CD4-positive, CD25-positive, alpha-beta regulatory T cell (primary cell): ENCODE measurements at regions not wholly inside any gene's neighbourhood (a gene's known extent, or its start where the extent isn't known, plus 50 kb on each side); places are given as distances from the start of the nearest gene placed in this dataset.

Experiments used
- ATAC-seq, 2 donors: fragments of 150-1000 bp; cut with Tn5 transposase; one replicate each; pipeline ENCODE4 v1.10.0; 2021; ENCODE audit warnings: low read depth in 2 of 2, moderate number of reproducible peaks in 2 of 2, moderate library complexity in 1 of 2
- DNase-seq, 3 donors: peaks; one replicate each; pipeline versions ENCODE4 v3.0.0 to v3.0.0-alpha.2; 2012 to 2022; ENCODE audit warnings: mixed read lengths in 1 of 3
- H3K27ac ChIP-seq: one replicate; pipeline ENCODE4 v1.7.0; 2013; ENCODE audit warnings: mild to moderate bottlenecking, low read length; ENCODE audit not compliant: insufficient read depth, poor library complexity, severe bottlenecking
- H3K27me3 ChIP-seq: one replicate; pipeline ENCODE4 v1.7.0; 2013; ENCODE audit warnings: low read length; ENCODE audit not compliant: control insufficient read depth, insufficient read depth
- H3K36me3 ChIP-seq: one replicate; pipeline ENCODE4 v1.7.0; 2013; ENCODE audit warnings: mild to moderate bottlenecking, low read length, moderate library complexity; ENCODE audit not compliant: control insufficient read depth, insufficient read depth
- H3K4me1 ChIP-seq: 2 replicates; pipeline ENCODE4 v1.7.0; 2013; ENCODE audit warnings: mild to moderate bottlenecking, low read length; ENCODE audit not compliant: insufficient read depth, control insufficient read depth, poor library complexity, severe bottlenecking
- H3K4me3 ChIP-seq: one replicate; pipeline ENCODE4 v1.7.0; 2013; ENCODE audit warnings: low read depth, mild to moderate bottlenecking, low read length, moderate library complexity
- H3K9me3 ChIP-seq, 2 experiments: 1 replicate in 1 of 2; 2 replicates in 1 of 2; pipeline ENCODE4 v1.7.0; 2013; ENCODE audit warnings: low read length in 2 of 2, mild to moderate bottlenecking in 1 of 2, moderate library complexity in 1 of 2; ENCODE audit not compliant: control insufficient read depth in 2 of 2
- H3K27ac Mint-ChIP-seq, 3 donors: one replicate each; pipeline ENCODE4 v1.8.0; 2020 to 2022; ENCODE audit warnings: mild to moderate bottlenecking in 3 of 3, mixed read lengths in 3 of 3, moderate library complexity in 2 of 3
- H3K27me3 Mint-ChIP-seq: one replicate; pipeline ENCODE4 v1.8.0; 2022; ENCODE audit warnings: mild to moderate bottlenecking, mixed read lengths
- H3K36me3 Mint-ChIP-seq: one replicate; pipeline ENCODE4 v1.8.0; 2020; ENCODE audit warnings: mixed read lengths
- H3K4me1 Mint-ChIP-seq, 4 donors: one replicate each; pipeline ENCODE4 v1.8.0; 2020 to 2022; ENCODE audit warnings: mixed read lengths in 4 of 4, mild to moderate bottlenecking in 1 of 4
- H3K4me3 Mint-ChIP-seq, 4 donors: one replicate each; pipeline ENCODE4 v1.8.0; 2020 to 2022; ENCODE audit warnings: mild to moderate bottlenecking in 4 of 4, mixed read lengths in 4 of 4, moderate library complexity in 3 of 4
- H3K9me3 Mint-ChIP-seq, 7 donors: one replicate each; pipeline ENCODE4 v1.8.0; 2020 to 2022; ENCODE audit warnings: mixed read lengths in 7 of 7, mild to moderate bottlenecking in 3 of 7, moderate library complexity in 2 of 7

DNA sequence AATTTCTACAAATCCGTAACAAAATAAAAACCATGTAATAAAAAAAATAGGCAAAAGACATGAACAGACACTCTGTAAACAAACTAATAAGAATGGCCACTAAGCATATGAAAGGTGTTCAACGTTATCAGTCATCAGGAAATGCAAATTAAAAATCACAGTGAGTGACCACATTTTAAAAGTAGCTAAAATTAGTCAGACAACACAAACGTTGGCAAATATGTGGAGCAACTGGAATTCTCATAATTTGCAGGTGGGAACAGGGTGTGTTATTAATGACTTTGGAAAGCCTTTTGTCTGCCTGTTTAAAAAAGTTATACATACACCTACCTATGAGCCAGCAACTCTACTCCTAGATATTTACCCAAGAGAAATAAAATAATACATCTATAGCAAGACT is 164.4 kb downstream of the RMI1 start:
- peaks cover 34% of the 10 kb centered on the region for H3K27me3 Mint-ChIP-seq
- DNase-seq (no peak), ATAC-seq (no peak)
- Histone ChIP-seq H3K4me1 (peaks cover 11% of the 10 kb centered on the region), H3K36me3 (no peaks in the 10 kb centered on the region), H3K27me3 (peaks cover 21% of the 10 kb centered on the region), H3K4me3 (no peak overlapping the region), H3K9me3 (no peaks in the 10 kb centered on the region), H3K27ac (no peak overlapping the region)
- no peak overlapping the region for H3K4me3 Mint-ChIP-seq
- H3K27ac Mint-ChIP-seq = no peak overlapping the region
- H3K9me3 Mint-ChIP-seq = peaks cover 0 to 4% (median 0%) of the 10 kb centered on the region in 7 donors
- H3K36me3 Mint-ChIP-seq = no peaks in the 10 kb centered on the region
- peaks cover 0 to 6% (median 5%) of the 10 kb centered on the region in 4 donors for H3K4me1 Mint-ChIP-seq

DNA sequence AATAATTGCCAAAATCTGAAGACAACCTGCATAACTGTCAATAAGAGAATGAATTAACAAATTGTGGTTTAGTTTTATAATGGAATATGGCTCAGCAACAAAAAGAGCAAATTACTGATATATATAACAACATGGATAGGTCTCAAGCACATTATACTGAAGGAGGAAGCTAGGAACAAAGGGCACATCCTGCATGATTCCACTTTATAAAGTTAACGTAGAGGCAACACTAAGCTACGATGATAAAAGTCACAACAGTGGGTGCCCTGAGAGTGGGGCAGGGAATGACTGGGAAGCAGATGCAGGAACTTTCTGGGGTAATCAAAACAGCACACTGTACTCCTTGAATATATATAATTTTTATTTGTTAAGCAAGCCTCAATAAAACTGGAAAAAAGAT is 165.2 kb downstream of the RMI1 start:
- peaks cover 0 to 2% (median 2%) of the 10 kb centered on the region in 4 donors for H3K4me1 Mint-ChIP-seq
- H3K27ac Mint-ChIP-seq = no peak overlapping the region
- Histone ChIP-seq H3K4me1 (peaks cover 3% of the 10 kb centered on the region), H3K27me3 (peaks cover 17% of the 10 kb centered on the region), H3K27ac (no peak overlapping the region), H3K9me3 (no peaks in the 10 kb centered on the region), H3K36me3 (no peaks in the 10 kb centered on the region), H3K4me3 (no peak overlapping the region)
- H3K9me3 Mint-ChIP-seq = peaks cover 0 to 4% (median 0%) of the 10 kb centered on the region in 7 donors
- no peak overlapping the region for H3K4me3 Mint-ChIP-seq
- peaks cover 28% of the 10 kb centered on the region for H3K27me3 Mint-ChIP-seq
- no peaks in the 10 kb centered on the region for H3K36me3 Mint-ChIP-seq
- no peak for DNase-seq
- ATAC-seq = no peak

DNA sequence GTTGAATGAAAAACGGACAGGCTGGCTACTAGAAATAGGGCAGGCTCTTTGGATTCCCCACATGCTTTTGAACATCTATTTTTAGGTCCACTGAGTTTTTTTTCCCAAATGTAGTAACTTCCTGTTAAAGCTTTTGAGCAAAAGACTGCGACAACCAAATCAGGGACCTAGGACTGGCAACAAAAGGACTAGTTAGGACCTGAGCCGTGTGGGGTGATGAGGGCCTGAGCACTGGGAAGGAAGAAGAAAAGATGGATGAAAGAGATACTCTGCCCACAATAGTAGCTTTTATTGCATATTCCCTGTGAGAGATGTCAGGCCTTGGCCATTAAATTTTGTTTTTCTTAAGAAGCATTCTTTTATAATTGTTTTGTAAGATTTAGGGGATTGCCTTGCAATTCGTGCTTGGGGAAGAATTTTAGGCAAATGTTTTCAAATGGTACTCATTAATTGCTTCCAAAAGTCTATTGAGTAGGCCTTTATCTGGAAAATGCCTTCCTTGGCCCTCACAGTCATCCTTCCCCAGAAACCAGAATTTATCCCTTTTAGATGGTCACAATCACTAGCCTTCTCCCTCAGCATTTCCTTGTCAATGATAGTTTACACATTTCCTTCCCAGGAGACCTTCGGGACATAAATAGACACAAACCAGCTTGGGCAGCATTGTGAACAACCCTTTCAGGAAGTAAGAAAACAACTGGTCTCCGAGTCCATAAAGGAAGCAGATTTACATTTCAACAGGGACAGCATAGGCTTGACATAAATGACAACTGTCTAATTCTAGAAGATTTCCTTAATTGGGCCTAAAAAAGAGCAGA is 166.5 kb downstream of the RMI1 start:
- no peaks in the 10 kb centered on the region for H3K36me3 Mint-ChIP-seq
- Histone ChIP-seq H3K36me3 (no peaks in the 10 kb centered on the region), H3K27me3 (peaks cover 5% of the 10 kb centered on the region), H3K4me1 (no peaks in the 10 kb centered on the region), H3K9me3 (no peaks in the 10 kb centered on the region), H3K27ac (no peak overlapping the region), H3K4me3 (no peak overlapping the region)
- H3K27me3 Mint-ChIP-seq = peaks cover 18% of the 10 kb centered on the region
- no peak overlapping the region for H3K4me3 Mint-ChIP-seq
- H3K9me3 Mint-ChIP-seq = peaks cover 0 to 2% (median 0%) of the 10 kb centered on the region in 7 donors
- no peak overlapping the region for H3K27ac Mint-ChIP-seq
- no peaks in the 10 kb centered on the region for H3K4me1 Mint-ChIP-seq
- DNase-seq = no peak
- ATAC-seq = no peak

DNA sequence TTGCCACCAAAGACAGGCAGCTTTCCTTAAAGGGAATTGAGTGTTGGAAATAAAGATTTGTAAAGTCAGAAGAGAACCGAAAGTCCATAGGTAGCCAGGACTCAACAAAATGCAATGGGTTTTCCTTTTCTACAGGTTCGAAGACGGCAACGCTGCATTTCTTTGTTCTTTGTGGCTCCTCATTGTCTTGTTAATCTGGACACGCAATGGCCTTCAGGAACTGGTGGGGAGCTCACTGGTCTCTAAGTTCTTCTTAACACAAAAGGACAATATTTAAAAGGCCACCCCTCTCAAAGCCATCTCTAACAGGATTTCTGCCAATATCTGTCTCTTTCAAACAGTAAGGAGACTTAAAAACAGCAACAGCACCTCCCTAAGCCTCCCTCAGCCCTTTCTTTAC is 170.6 kb downstream of the RMI1 start:
- H3K27ac Mint-ChIP-seq = no peak overlapping the region
- no peak for ATAC-seq
- no peak overlapping the region for H3K4me3 Mint-ChIP-seq
- H3K9me3 Mint-ChIP-seq = peaks cover 0 to 2% (median 0%) of the 10 kb centered on the region in 7 donors
- H3K36me3 Mint-ChIP-seq = no peaks in the 10 kb centered on the region
- peaks cover 21% of the 10 kb centered on the region for H3K27me3 Mint-ChIP-seq
- no peak overlapping the region for H3K27ac ChIP-seq
- no peak for DNase-seq
- no peaks in the 10 kb centered on the region for H3K4me1 ChIP-seq
- H3K4me1 Mint-ChIP-seq = no peaks in the 10 kb centered on the region
- no peak overlapping the region for H3K4me3 ChIP-seq
- no peaks in the 10 kb centered on the region for H3K36me3 ChIP-seq
- H3K27me3 ChIP-seq = peaks cover 5% of the 10 kb centered on the region
- H3K9me3 ChIP-seq = no peaks in the 10 kb centered on the region

DNA sequence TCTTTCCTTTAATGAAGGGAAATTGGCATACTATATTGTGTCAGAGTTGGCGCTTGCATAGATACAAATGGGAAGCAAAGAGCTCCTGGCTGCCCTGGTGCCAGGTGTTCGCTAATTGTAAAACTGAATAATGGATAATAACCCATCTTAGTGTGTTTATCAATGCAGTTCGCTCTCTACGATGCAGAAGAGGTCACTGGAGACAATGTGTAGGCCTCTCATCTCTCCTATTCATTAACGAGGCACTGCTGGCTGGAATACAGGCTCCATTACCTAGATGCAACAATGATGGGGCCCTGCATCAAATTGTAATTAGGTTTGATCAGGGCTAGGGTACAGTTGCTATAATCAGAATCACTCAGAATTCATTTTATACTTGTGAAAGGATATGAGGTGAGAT is 171.0 kb downstream of the RMI1 start:
- Mint-ChIP-seq H3K4me1 (no peaks in the 10 kb centered on the region), H3K27me3 (peaks cover 21% of the 10 kb centered on the region), H3K27ac (no peak overlapping the region), H3K36me3 (no peaks in the 10 kb centered on the region), H3K4me3 (no peak overlapping the region), H3K9me3 (peaks cover 0 to 1% (median 0%) of the 10 kb centered on the region in 7 donors)
- Histone ChIP-seq H3K27me3 (peaks cover 5% of the 10 kb centered on the region), H3K27ac (no peak overlapping the region), H3K9me3 (no peaks in the 10 kb centered on the region), H3K4me1 (no peaks in the 10 kb centered on the region), H3K4me3 (no peak overlapping the region), H3K36me3 (no peaks in the 10 kb centered on the region)
- DNase-seq (no peak), ATAC-seq (no peak)

DNA sequence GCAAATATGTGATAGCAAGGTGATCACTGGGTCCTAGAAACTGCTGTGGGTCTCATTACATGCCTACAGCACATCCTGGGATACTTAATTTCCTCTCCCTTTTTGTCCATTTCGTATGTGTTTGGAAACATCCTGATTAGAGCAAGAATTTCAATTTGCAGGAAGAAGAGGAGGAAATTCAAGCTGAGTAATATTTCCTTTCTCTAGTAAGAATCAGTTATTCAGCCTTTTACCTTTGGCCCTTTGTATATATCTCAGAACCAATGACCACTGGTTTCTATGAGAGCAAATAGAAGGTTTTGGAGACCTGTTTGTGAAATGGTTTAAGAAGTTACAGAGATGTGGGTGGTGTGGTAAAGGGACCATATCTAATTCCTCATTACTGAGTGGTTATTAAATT is 171.6 kb downstream of the RMI1 start:
- Mint-ChIP-seq H3K27ac (no peak overlapping the region), H3K36me3 (no peaks in the 10 kb centered on the region), H3K4me3 (no peak overlapping the region), H3K27me3 (peaks cover 21% of the 10 kb centered on the region), H3K4me1 (no peaks in the 10 kb centered on the region), H3K9me3 (peaks cover 0 to 1% (median 0%) of the 10 kb centered on the region in 7 donors)
- Histone ChIP-seq H3K27me3 (peaks cover 5% of the 10 kb centered on the region), H3K4me1 (no peaks in the 10 kb centered on the region), H3K4me3 (no peak overlapping the region), H3K36me3 (no peaks in the 10 kb centered on the region), H3K9me3 (no peaks in the 10 kb centered on the region), H3K27ac (no peak overlapping the region)
- no peak for ATAC-seq
- DNase-seq = no peak

DNA sequence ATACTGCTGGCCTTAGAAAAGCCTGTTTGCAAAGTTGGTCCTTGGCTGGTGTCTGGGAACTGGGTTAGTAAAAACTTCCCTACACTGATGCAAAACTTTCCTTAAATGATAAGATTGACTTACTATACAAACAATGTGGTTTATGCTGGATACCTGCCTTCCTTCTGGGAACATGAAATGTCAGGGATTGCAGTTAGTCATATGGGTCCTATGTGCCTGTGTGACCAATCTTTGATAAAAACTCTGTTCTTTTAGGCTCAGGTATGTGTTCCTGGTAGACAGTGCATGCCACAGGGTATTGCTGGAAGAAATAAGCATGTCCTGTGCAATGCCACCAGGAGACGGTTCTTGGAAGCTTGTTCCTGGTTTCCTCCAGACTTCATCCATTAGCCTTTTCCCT is 173.3 kb downstream of the RMI1 start:
- Mint-ChIP-seq H3K9me3 (peaks cover 0 to 1% (median 0%) of the 10 kb centered on the region in 7 donors), H3K36me3 (no peaks in the 10 kb centered on the region), H3K27ac (no peak overlapping the region), H3K27me3 (peaks cover 24% of the 10 kb centered on the region), H3K4me1 (no peaks in the 10 kb centered on the region), H3K4me3 (no peak overlapping the region)
- Histone ChIP-seq H3K27me3 (peaks cover 7% of the 10 kb centered on the region), H3K4me1 (no peaks in the 10 kb centered on the region), H3K36me3 (no peaks in the 10 kb centered on the region), H3K4me3 (no peak overlapping the region), H3K9me3 (no peaks in the 10 kb centered on the region), H3K27ac (no peak overlapping the region)
- no peak for DNase-seq
- ATAC-seq = no peak

DNA sequence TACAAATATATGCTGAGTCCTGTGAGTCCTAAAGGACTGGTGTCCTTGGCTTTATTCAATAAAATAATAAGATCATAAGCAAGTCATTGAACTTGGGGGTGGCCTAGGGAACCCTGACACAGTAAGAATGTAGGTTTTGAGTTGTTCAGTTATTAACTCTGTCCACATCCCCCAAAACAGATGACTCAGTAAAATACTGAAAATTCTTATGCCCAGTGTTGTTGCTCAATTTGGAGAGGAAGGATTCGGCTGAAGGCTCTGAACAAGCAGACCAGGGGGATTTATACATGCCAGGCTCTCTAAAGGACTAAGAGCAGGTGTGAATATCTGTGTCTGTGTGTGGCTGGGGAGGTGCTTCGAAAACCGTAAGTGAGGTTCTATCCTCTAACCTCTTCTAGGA is 173.7 kb downstream of the RMI1 start:
- Mint-ChIP-seq H3K36me3 (no peaks in the 10 kb centered on the region), H3K4me1 (no peaks in the 10 kb centered on the region), H3K27ac (no peak overlapping the region), H3K4me3 (no peak overlapping the region), H3K27me3 (peaks cover 28% of the 10 kb centered on the region), H3K9me3 (peaks cover 0 to 1% (median 0%) of the 10 kb centered on the region in 7 donors)
- DNase-seq (no peak), ATAC-seq (no peak)
- no peaks in the 10 kb centered on the region for H3K36me3 ChIP-seq
- H3K4me1 ChIP-seq = no peaks in the 10 kb centered on the region
- H3K4me3 ChIP-seq = no peak overlapping the region
- H3K9me3 ChIP-seq = no peaks in the 10 kb centered on the region
- peaks cover 7% of the 10 kb centered on the region for H3K27me3 ChIP-seq
- H3K27ac ChIP-seq = no peak overlapping the region
